ENCODE measurements at regions not wholly inside any gene's neighbourhood (a gene's known extent, or its start where the extent isn't known, plus 50 kb on each side); places are given as distances from the start of the nearest gene placed in this dataset.

DNA sequence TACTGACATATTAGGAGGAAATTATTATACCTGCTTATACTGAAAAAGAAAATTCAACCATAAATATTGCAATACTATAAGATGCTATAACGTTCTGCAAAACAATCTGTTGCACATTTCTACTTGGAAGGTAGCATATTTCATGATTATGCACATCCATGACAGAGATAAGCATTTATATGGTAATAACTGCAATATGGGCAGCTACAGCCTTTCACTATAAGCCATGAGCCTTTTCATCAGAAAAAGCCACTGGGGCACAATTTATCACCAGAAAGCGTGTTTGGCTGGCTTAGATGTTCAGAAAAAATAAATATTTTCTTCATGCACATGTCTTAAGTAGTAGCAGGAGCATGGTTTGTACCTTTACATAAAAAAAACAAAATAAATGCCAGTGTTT lies 340.7 kb downstream of the GALC start:
- ATAC-seq (ENCODE audit: low read depth) (no peak), DNase-seq (no peak)
- H3K9me3 Mint-ChIP-seq, result peaks cover 16% of the 10 kb centered on the region
- CTCF ChIA-PET, result no interaction called here
- H3K27ac Mint-ChIP-seq, result no peak overlapping the region
- intact Hi-C loops (cut with micrococcal nuclease), result no loop called here
- no peaks in the 10 kb centered on the region for H3K4me1 Mint-ChIP-seq
- H3K27me3 Mint-ChIP-seq, result no peaks in the 10 kb centered on the region
- H3K4me3 Mint-ChIP-seq, result no peak overlapping the region
- POLR2A ChIA-PET, result no interaction called here
- H3K36me3 Mint-ChIP-seq (ENCODE audit: low read depth), result no peaks in the 10 kb centered on the region
- TF ChIP-seq, protein P1, sequence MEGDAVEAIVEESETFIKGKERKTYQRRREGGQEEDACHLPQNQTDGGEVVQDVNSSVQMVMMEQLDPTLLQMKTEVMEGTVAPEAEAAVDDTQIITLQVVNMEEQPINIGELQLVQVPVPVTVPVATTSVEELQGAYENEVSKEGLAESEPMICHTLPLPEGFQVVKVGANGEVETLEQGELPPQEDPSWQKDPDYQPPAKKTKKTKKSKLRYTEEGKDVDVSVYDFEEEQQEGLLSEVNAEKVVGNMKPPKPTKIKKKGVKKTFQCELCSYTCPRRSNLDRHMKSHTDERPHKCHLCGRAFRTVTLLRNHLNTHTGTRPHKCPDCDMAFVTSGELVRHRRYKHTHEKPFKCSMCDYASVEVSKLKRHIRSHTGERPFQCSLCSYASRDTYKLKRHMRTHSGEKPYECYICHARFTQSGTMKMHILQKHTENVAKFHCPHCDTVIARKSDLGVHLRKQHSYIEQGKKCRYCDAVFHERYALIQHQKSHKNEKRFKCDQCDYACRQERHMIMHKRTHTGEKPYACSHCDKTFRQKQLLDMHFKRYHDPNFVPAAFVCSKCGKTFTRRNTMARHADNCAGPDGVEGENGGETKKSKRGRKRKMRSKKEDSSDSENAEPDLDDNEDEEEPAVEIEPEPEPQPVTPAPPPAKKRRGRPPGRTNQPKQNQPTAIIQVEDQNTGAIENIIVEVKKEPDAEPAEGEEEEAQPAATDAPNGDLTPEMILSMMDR (IDR thresholded peaks at IDR 0.05), result no peak

DNA sequence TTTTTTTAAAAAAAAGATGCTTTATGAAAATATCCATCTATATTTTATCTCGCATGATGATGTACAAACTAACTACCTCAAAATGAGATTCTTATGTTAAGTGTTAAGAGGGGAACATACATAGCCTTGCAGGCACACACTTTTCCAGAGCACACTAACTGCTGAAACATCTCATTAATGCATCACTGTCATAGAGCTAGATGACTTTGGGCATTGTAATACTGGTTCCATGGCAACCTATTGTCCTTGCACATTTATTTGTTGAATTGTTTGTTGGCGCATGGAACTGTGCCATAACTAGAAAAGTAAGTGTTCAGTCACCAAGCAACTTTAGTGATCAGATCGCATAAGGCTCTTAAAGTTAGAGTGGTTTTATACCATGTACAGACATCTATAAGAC lies 348.3 kb downstream of the GALC start:
- Mint-ChIP-seq H3K36me3 (ENCODE audit: low read depth) (no peaks in the 10 kb centered on the region), H3K9me3 (peaks cover 20% of the 10 kb centered on the region), H3K27ac (no peak overlapping the region), H3K4me1 (no peaks in the 10 kb centered on the region), H3K4me3 (no peak overlapping the region), H3K27me3 (no peaks in the 10 kb centered on the region)
- TF ChIP-seq, protein P1 (IDR thresholded peaks at IDR 0.05), result no peak
- intact Hi-C loops (cut with micrococcal nuclease), result no loop called here
- ChIA-PET POLR2A (no interaction called here), CTCF (no interaction called here)
- ATAC-seq (ENCODE audit: low read depth) (no peak), DNase-seq (no peak)

DNA sequence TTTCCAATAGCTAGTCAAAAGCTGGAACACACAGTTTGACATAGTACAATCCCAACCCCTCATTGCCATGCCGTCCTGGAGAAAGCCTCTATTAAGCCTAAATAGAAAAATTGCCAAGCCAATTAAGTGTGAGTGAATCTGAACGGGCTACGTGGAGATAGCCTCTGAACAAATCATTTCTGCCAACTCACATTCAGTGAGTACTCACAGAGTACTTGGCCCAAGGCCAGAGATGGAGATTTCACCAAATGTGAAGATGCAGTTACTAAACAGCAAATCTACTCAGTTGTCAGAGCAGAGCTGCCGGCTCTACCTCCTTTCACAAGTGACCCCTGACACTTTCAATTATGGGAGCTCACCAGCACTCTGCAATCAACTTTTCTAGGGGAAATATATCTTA lies 350.0 kb downstream of the GALC start:
- TF ChIP-seq, protein P1 (IDR thresholded peaks at IDR 0.05), result no peak
- POLR2A ChIA-PET, result no interaction called here
- Mint-ChIP-seq H3K4me1 (no peaks in the 10 kb centered on the region), H3K27ac (no peak overlapping the region), H3K27me3 (no peaks in the 10 kb centered on the region), H3K4me3 (no peak overlapping the region), H3K36me3 (ENCODE audit: low read depth) (no peaks in the 10 kb centered on the region), H3K9me3 (peaks cover 12% of the 10 kb centered on the region)
- intact Hi-C loops (cut with micrococcal nuclease), result no loop called here
- DNase-seq, result no peak
- ATAC-seq (ENCODE audit: low read depth), result no peak
- CTCF ChIA-PET, result no interaction called here

DNA sequence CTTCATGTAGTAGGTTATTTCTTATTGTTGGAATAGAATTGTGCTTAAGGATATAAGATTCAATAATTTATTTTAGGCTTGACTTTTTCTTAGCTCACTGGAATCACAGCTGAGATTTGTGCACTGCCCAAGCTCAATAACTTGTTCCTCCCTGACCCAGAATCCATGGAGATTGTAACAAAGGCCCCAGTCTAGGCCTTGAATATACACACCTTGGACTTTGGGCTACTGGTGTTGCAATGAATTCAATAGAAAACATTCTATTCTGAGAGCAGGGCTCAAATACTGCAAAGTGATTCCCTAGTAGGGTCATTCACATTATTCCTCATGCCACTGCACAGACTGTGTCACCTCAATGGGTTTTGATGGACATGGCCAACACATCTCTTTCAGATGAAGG lies 352.4 kb downstream of the GALC start:
- H3K9me3 Mint-ChIP-seq, result peaks cover 7% of the 10 kb centered on the region
- no peaks in the 10 kb centered on the region for H3K4me1 Mint-ChIP-seq
- H3K4me3 Mint-ChIP-seq, result no peak overlapping the region
- TF ChIP-seq, protein P1 (IDR thresholded peaks at IDR 0.05), result no peak
- intact Hi-C loops (cut with micrococcal nuclease), result no loop called here
- ChIA-PET CTCF (no interaction called here), POLR2A (no interaction called here)
- DNase-seq, result no peak
- no peaks in the 10 kb centered on the region for H3K27me3 Mint-ChIP-seq
- H3K27ac Mint-ChIP-seq, result no peak overlapping the region
- no peak for ATAC-seq (ENCODE audit: low read depth)
- H3K36me3 Mint-ChIP-seq (ENCODE audit: low read depth), result no peaks in the 10 kb centered on the region

DNA sequence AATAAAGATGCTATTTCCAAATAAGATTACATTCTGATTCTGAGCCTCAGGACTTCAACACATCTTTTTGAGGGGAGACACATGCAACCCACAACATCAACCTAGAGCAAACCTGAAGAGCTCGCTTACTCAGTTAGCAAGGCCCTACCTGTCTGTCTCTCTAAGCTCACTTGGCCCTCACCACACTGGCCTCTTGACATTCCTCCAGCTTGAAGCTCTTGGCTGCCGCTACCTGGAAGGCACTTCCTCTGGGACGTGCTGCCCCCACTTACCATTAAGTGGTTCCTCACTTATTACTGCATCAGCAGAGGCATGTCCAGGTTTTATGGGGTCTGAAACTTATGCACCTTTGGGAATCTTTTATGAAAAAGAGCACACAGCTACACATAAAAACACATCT lies 354.8 kb downstream of the GALC start:
- Mint-ChIP-seq H3K36me3 (ENCODE audit: low read depth) (no peaks in the 10 kb centered on the region), H3K4me1 (no peaks in the 10 kb centered on the region), H3K27me3 (no peaks in the 10 kb centered on the region), H3K9me3 (peaks cover 6% of the 10 kb centered on the region), H3K4me3 (no peak overlapping the region), H3K27ac (no peak overlapping the region)
- ChIA-PET POLR2A (no interaction called here), CTCF (no interaction called here)
- no peak for ATAC-seq (ENCODE audit: low read depth)
- intact Hi-C loops (cut with micrococcal nuclease), result no loop called here
- TF ChIP-seq, protein P1 (IDR thresholded peaks at IDR 0.05), result no peak
- DNase-seq, result no peak
